GM12878 (cell line): ENCODE measurements at regions not wholly inside any gene's neighbourhood (a gene's known extent, or its start where the extent isn't known, plus 50 kb on each side); places are given as distances from the start of the nearest gene placed in this dataset.

Experiments used
- ATF3 ChIP-seq: IDR thresholded peaks from 2 replicates; pipeline ENCODE4 v1.6.1; 2011; ENCODE audit warnings: low read depth, mild to moderate bottlenecking, low read length, moderate library complexity, borderline replicate concordance; ENCODE audit errors: extremely low read depth
- CREM ChIP-seq: IDR thresholded peaks from 2 replicates; pipeline ENCODE4 v1.6.1; 2014; ENCODE audit warnings: antibody characterized with exemption, low read depth
- ETV6 ChIP-seq, 2 experiments: fragments of 450-650 bp in 1 of 2; IDR thresholded peaks in 1 of 2; conservative IDR thresholded peaks in 1 of 2; 2 replicates each; pipeline ENCODE4 v1.6.1; 2014; ENCODE audit warnings: antibody characterized with exemption in 1 of 2, borderline replicate concordance in 1 of 2, low read depth in 1 of 2, mild to moderate bottlenecking in 1 of 2, moderate library complexity in 1 of 2
- HDAC2 ChIP-seq: fragments of 200-600 bp; sonication (generic); IDR thresholded peaks from 2 replicates; pipeline ENCODE4 v1.6.1; 2017
- IKZF1 ChIP-seq: fragments of 450-650 bp; conservative IDR thresholded peaks from 2 replicates; pipeline ENCODE4 v1.6.1; 2017; ENCODE audit warnings: antibody characterized with exemption, mild to moderate bottlenecking
- KDM1A ChIP-seq: fragments of 200-600 bp; sonication (generic); IDR thresholded peaks from 2 replicates; pipeline ENCODE4 v1.6.1; 2016; ENCODE audit warnings: borderline replicate concordance
- SMC3 ChIP-seq: IDR thresholded peaks from 2 replicates; pipeline ENCODE4 v1.6.1; 2011; ENCODE audit warnings: low read length, improper control_type of control experiment, borderline replicate concordance
- ZBTB33 ChIP-seq: fragments of 450-650 bp; IDR thresholded peaks from 2 replicates; pipeline ENCODE4 v1.6.1; 2017; ENCODE audit warnings: mild to moderate bottlenecking
- TF ChIP-seq, protein P1 (sequence below), 3 experiments: IDR thresholded peaks in 2 of 3; conservative IDR thresholded peaks in 1 of 3; 2 replicates each; pipeline ENCODE4 v1.5.1; 2011; ENCODE audit warnings: low read depth in 3 of 3, low read length in 3 of 3, mild to moderate bottlenecking in 3 of 3, control low read depth in 2 of 3, moderate library complexity in 2 of 3, inconsistent platforms in 1 of 3, mixed read lengths in 1 of 3; ENCODE audit not compliant: control insufficient read depth in 2 of 3, insufficient read depth in 1 of 3; ENCODE audit errors: extremely low read depth in 1 of 3

- TF ChIP-seq KDM1A (no peak), CREM (no peak), ATF3 (no peak), SMC3 (no peak), IKZF1 (no peak), ZBTB33 (no peak), ETV6 (conservative IDR thresholded peaks at IDR 0.05 in 1 of 2, IDR thresholded peaks at IDR 0.05 in 1 of 2; ENCODE audit: borderline replicate concordance in 1 of 2, low read depth in 1 of 2) (no peak), HDAC2 (no peak)
- TF ChIP-seq, protein P1, sequence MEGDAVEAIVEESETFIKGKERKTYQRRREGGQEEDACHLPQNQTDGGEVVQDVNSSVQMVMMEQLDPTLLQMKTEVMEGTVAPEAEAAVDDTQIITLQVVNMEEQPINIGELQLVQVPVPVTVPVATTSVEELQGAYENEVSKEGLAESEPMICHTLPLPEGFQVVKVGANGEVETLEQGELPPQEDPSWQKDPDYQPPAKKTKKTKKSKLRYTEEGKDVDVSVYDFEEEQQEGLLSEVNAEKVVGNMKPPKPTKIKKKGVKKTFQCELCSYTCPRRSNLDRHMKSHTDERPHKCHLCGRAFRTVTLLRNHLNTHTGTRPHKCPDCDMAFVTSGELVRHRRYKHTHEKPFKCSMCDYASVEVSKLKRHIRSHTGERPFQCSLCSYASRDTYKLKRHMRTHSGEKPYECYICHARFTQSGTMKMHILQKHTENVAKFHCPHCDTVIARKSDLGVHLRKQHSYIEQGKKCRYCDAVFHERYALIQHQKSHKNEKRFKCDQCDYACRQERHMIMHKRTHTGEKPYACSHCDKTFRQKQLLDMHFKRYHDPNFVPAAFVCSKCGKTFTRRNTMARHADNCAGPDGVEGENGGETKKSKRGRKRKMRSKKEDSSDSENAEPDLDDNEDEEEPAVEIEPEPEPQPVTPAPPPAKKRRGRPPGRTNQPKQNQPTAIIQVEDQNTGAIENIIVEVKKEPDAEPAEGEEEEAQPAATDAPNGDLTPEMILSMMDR (IDR thresholded peaks at IDR 0.05 in 2 of 3, conservative IDR thresholded peaks at IDR 0.05 in 1 of 3; ENCODE audit: control insufficient read depth in 2 of 3, extremely low read depth in 1 of 3, insufficient read depth in 1 of 3, low read depth in 3 of 3, low read length in 3 of 3): no peak
Measured at GRCh38 chr4:14894392-14895292, 107.6 kb upstream of the CPEB2 start.
